Calu3 (cell line): ENCODE measurements at regions not wholly inside any gene's neighbourhood (a gene's known extent, or its start where the extent isn't known, plus 50 kb on each side); places are given as distances from the start of the nearest gene placed in this dataset.

Experiments used
- BruUV-seq: library from RNA; stranded (reverse); fragments of 400-500 nt; replicated peaks from 2 replicates; lab custom pipeline; 2021; lab: Mats Ljungman, UMichigan
- CTCF ChIA-PET: fragments of 300-600 bp; sonication (Branson Sonifier 250); formaldehyde crosslinking; loops from one replicate; lab custom pipeline; 2022; ENCODE audit warnings: antibody characterized with exemption; lab: Charles Lee
- DNase-seq: peaks from one replicate; pipeline ENCODE4 v3.0.0; 2022
- H3K27ac Mint-ChIP-seq: one replicate; pipeline ENCODE4 v1.8.0; 2022; ENCODE audit warnings: mixed read lengths; ENCODE audit not compliant: unreplicated experiment
- H3K27me3 Mint-ChIP-seq: one replicate; pipeline ENCODE4 v1.8.0; 2022; ENCODE audit warnings: mixed read lengths; ENCODE audit not compliant: unreplicated experiment
- H3K36me3 Mint-ChIP-seq: one replicate; pipeline ENCODE4 v1.8.0; 2022; ENCODE audit warnings: mild to moderate bottlenecking, moderate library complexity, mixed read lengths; ENCODE audit not compliant: insufficient read depth, unreplicated experiment
- H3K4me1 Mint-ChIP-seq: one replicate; pipeline ENCODE4 v1.8.0; 2022; ENCODE audit warnings: mild to moderate bottlenecking, low read depth, mixed read lengths; ENCODE audit not compliant: unreplicated experiment
- H3K4me3 Mint-ChIP-seq: one replicate; pipeline ENCODE4 v1.8.0; 2022; ENCODE audit warnings: mild to moderate bottlenecking, low read depth, moderate library complexity, mixed read lengths; ENCODE audit not compliant: unreplicated experiment
- H3K9me3 Mint-ChIP-seq: one replicate; pipeline ENCODE4 v1.8.0; 2022; ENCODE audit warnings: low read depth, mixed read lengths; ENCODE audit not compliant: unreplicated experiment
- CTCF ChIP-seq: fragments of 200-600 bp; IDR thresholded peaks from one replicate; pipeline ENCODE4 v1.8.0; 2022; ENCODE audit warnings: antibody characterized with exemption; ENCODE audit not compliant: unreplicated experiment
- intact Hi-C: fragments of 100-400 bp; cut with micrococcal nuclease; formaldehyde crosslinking; loops from one replicate; pipeline ENCODE4 v1.10.0; 2022; ENCODE audit not compliant: unreplicated experiment

DNA sequence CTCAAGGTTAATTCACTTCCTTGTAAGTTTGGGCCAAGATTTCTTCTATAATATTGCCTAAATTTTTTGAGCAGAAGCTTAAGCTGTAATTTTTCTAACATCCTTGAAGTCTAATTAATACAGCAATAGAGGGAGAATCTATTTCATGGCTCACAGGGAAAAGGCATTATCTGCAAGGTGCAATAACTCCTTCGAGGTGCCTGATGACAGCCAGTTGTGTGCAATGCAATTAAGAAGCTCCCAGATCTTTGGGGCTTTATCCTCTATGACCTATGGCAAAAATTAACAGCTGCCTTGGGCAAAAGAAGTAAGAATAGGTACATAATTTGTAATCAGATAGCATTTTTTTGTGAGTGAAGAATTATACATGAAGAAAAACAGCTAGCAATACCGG, 554.6 kb upstream of the SALL3 start:
- intact Hi-C loops = no loop called here
- TF ChIP-seq CTCF = no peak
- no peak for DNase-seq
- Mint-ChIP-seq H3K27ac (no peak overlapping the region), H3K9me3 (peaks cover 6% of the 10 kb centered on the region), H3K4me1 (no peaks in the 10 kb centered on the region), H3K4me3 (no peak overlapping the region), H3K27me3 (no peaks in the 10 kb centered on the region), H3K36me3 (no peaks in the 10 kb centered on the region)
- BruUV-seq = no TSS peak
- CTCF ChIA-PET = no interaction called here

- Mint-ChIP-seq H3K27ac (no peak overlapping the region), H3K27me3 (no peaks in the 10 kb centered on the region), H3K4me3 (no peak overlapping the region), H3K9me3 (peaks cover 6% of the 10 kb centered on the region), H3K36me3 (no peaks in the 10 kb centered on the region), H3K4me1 (no peaks in the 10 kb centered on the region)
- CTCF ChIA-PET = no interaction called here
- intact Hi-C loops = no loop called here
- no peak for DNase-seq
- TF ChIP-seq CTCF = no peak
- no TSS peak for BruUV-seq
Observed at GRCh38 chr18:78427081-78427480, 552.5 kb upstream of the SALL3 start.

DNA sequence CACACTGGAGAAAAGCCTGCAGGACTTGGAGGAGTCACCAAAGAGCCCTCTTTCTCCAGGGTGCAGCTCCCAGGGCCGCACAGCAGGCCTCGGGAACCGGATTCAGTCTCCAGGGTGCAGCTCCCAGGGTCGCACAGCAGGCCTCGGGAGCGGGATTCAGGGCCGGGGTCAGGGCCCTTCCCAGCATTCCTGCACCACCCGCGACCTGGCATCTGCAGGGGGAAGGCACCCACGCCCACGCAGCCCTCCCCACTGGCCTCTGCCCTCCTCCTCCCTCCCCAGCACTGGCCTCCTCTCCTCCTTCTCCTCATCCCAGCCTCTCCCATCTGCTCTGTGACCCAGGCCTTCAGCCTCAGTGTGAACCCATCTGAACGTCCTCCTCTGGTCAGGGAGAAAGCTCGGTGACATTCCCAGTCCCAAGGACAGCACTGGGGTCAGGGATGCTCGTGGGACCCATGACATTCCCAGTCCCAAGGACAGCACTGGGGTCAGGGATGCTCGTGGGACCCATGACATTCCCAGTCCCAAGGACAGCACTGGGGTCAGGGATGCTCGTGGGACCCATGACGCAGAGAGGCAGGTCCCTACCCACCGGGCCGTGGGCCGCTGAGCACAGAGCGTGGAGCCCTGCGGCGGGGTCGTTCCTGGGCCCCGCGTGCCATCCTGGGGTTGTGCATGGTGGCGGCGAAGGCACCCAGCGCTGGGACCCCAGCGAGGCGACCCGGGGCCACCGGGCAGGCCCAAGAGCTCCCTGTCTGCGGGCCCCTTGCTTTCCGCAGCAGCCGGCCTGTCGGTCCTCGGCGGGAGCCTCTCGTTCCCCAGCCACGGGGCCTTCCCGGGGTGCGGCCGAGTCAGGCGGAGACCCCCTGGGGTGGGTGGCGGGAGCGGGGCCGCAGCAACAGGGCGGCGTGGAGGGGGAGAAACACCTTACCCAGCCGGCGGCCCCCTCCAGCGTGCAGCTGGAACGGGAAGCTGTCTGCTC, 550.2 kb upstream of the SALL3 start:
- H3K4me1 Mint-ChIP-seq = no peaks in the 10 kb centered on the region

GRCh38 chr18:78430131-78430758, 549.4 kb upstream of the SALL3 start:
- no TSS peak for BruUV-seq
- CTCF ChIA-PET = no interaction called here
- intact Hi-C loops = no loop called here
- H3K4me3 Mint-ChIP-seq = no peak overlapping the region
- TF ChIP-seq CTCF = no peak
- H3K9me3 Mint-ChIP-seq = no peaks in the 10 kb centered on the region
- no peak for DNase-seq
- H3K4me1 Mint-ChIP-seq = no peaks in the 10 kb centered on the region
- no peaks in the 10 kb centered on the region for H3K36me3 Mint-ChIP-seq
- no peaks in the 10 kb centered on the region for H3K27me3 Mint-ChIP-seq
- no peak overlapping the region for H3K27ac Mint-ChIP-seq

More for the DNA sequence above, 550.2 kb upstream of the SALL3 start:
- Mint-ChIP-seq H3K27me3 (no peaks in the 10 kb centered on the region), H3K4me3 (no peak overlapping the region), H3K27ac (no peak overlapping the region), H3K36me3 (no peaks in the 10 kb centered on the region), H3K9me3 (no peaks in the 10 kb centered on the region)
- intact Hi-C loops = no loop called here
- no peak for TF ChIP-seq CTCF
- BruUV-seq = no TSS peak
- CTCF ChIA-PET = no interaction called here
- DNase-seq = no peak
